ENCODE measurements at regions not wholly inside any gene's neighbourhood (a gene's known extent, or its start where the extent isn't known, plus 50 kb on each side); places are given as distances from the start of the nearest gene placed in this dataset.

GRCh38 chr12:67035121-67035520, 234.0 kb upstream of the CAND1 start:
- TF ChIP-seq CTCF (IDR thresholded peaks at IDR 0.05; ENCODE audit: low read depth, low read length) = no peak
- no peak for DNase-seq (ENCODE audit: extremely low read depth, low read depth)

- TF ChIP-seq CTCF (IDR thresholded peaks at IDR 0.05; ENCODE audit: low read depth, low read length) = no peak
- DNase-seq (ENCODE audit: extremely low read depth, low read depth) = no peak
These were observed 230.7 kb upstream of the CAND1 start for GRCh38 chr12:67038486-67038885.

GRCh38 chr12:67039995-67040860, 228.9 kb upstream of the CAND1 start:
- no peak for DNase-seq (ENCODE audit: extremely low read depth, low read depth)
- TF ChIP-seq CTCF (IDR thresholded peaks at IDR 0.05; ENCODE audit: low read depth, low read length) = no peak

GRCh38 chr12:67040861-67041137, 228.4 kb upstream of the CAND1 start:
- TF ChIP-seq CTCF (IDR thresholded peaks at IDR 0.05; ENCODE audit: low read depth, low read length) = no peak
- no peak for DNase-seq (ENCODE audit: extremely low read depth, low read depth)

- DNase-seq (ENCODE audit: extremely low read depth, low read depth) = no peak
These were observed 226.4 kb upstream of the CAND1 start for GRCh38 chr12:67042697-67043131.

GRCh38 chr12:67043771-67044170, 225.4 kb upstream of the CAND1 start:
- no peak for TF ChIP-seq CTCF (IDR thresholded peaks at IDR 0.05; ENCODE audit: low read depth, low read length)

More at GRCh38 chr12:67042697-67043131, 226.4 kb upstream of the CAND1 start:
- TF ChIP-seq CTCF (IDR thresholded peaks at IDR 0.05; ENCODE audit: low read depth, low read length) = no peak

GRCh38 chr12:67045650-67046049, 223.5 kb upstream of the CAND1 start:
- TF ChIP-seq CTCF (IDR thresholded peaks at IDR 0.05; ENCODE audit: low read depth, low read length) = no peak
- no peak for DNase-seq (ENCODE audit: extremely low read depth, low read depth)

More at GRCh38 chr12:67043771-67044170, 225.4 kb upstream of the CAND1 start:
- DNase-seq (ENCODE audit: extremely low read depth, low read depth) = no peak
